ENCODE measurements at regions not wholly inside any gene's neighbourhood (a gene's known extent, or its start where the extent isn't known, plus 50 kb on each side); places are given as distances from the start of the nearest gene placed in this dataset.

DNA sequence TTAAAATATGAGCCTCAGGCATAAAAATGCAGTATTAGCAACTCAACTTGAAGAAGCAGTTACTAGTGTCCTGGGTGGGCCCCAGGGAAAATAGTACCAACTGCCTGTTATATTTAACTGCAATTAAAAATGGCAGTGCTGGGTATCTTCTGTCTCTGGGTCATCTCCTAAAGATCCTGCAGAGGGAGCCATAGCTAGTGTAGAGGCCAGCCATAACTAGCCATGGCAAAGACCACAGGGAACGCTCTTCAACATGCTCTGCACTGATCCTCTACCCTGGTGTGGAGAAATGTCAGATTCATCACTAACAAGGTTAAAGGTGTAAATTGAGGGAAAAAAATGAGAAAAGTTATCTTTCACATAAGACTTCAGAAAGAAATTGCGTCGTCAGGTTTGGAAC is 181.3 kb downstream of the SNRPN start:
- H4K91ac ChIP-seq (ENCODE audit: low read depth, low read length, poor library complexity) = no peak overlapping the region
- H2BK15ac ChIP-seq (ENCODE audit: low read length) = no peak overlapping the region
- no peak overlapping the region for H2BK120ac ChIP-seq (ENCODE audit: low read depth, low read length)
- no peak overlapping the region for H3K18ac ChIP-seq (ENCODE audit: low read length)
- H2BK12ac ChIP-seq (ENCODE audit: low read length) = no peak overlapping the region
- no CpG with 5 or more reads among the region's 3 CpGs for WGBS, 2 donors (ENCODE audit: extremely low coverage in 2 of 2, insufficient read length in 2 of 2, insufficient replicate concordance in 1 of 2)
- no peak overlapping the region for H3K4me2 ChIP-seq (ENCODE audit: insufficient read depth, low read length, poor library complexity, severe bottlenecking)
- H2BK5ac ChIP-seq (ENCODE audit: low read length) = no peak overlapping the region
- no peaks in the 10 kb centered on the region for H3K79me1 ChIP-seq (ENCODE audit: low read depth, low read length)
- no peaks in the 10 kb centered on the region for H3K4me1 ChIP-seq (ENCODE audit: control insufficient read depth in 2 of 2, insufficient read depth in 1 of 2, low read depth in 1 of 2, low read length in 2 of 2)
- DNase-seq (ENCODE audit: low spot score) = no peak
- no peak overlapping the region for H3K9ac ChIP-seq (ENCODE audit: low read depth, low read length, poor library complexity)
- no peak overlapping the region for H3K23ac ChIP-seq (ENCODE audit: low read depth, low read length, poor library complexity)
- no peaks in the 10 kb centered on the region for H3K9me3 ChIP-seq (replicated peaks in 1 of 2; ENCODE audit: control insufficient read depth in 2 of 2, insufficient read depth in 1 of 2, low read depth in 1 of 2, low read length in 2 of 2)
- H3K36me3 ChIP-seq (replicated peaks in 1 of 2; ENCODE audit: control insufficient read depth in 2 of 2, insufficient read depth in 2 of 2, low read length in 2 of 2) = peaks cover 0 to 5% of the 10 kb centered on the region in 2 donors
- no peaks in the 10 kb centered on the region for H3K27me3 ChIP-seq (ENCODE audit: control insufficient read depth in 3 of 3, insufficient read depth in 3 of 3, low read depth in 1 of 3, low read length in 3 of 3)
- H3K4ac ChIP-seq (ENCODE audit: low read length) = no peak overlapping the region
- no peak overlapping the region for H4K8ac ChIP-seq (ENCODE audit: low read depth, low read length)
- H2AK5ac ChIP-seq (ENCODE audit: low read depth, low read length) = no peak overlapping the region
- H3K14ac ChIP-seq (ENCODE audit: low read length) = no peak overlapping the region
- no peak overlapping the region for H3K4me3 ChIP-seq (ENCODE audit: low read length in 2 of 2)
- no peak overlapping the region for H3K27ac ChIP-seq (replicated peaks; ENCODE audit: low read length)
- no peak overlapping the region for H2AFZ ChIP-seq (ENCODE audit: low read length)

DNA sequence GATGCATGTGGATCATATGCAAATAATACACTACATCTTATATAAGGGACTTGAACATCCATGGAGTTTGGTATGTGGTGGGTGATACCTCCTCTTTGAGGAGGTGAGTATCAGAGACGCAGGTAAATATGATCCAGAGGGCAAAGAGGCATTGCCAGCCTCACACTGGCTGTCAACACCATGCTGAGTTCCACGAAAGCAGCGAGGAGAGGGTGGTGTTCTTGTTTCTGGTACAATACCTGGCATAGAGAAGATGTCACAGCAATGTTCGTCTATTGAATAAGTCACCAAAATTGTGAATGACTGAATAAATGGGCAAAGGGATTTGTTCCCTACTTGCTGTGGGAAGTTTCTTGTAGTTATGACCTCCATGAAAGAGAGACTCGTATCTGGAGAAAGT is 182.2 kb downstream of the SNRPN start:
- Histone ChIP-seq H3K79me1 (ENCODE audit: low read depth, low read length) (no peaks in the 10 kb centered on the region), H2BK5ac (ENCODE audit: low read length) (no peak overlapping the region), H3K27ac (replicated peaks; ENCODE audit: low read length) (no peak overlapping the region), H3K4me3 (ENCODE audit: low read length in 2 of 2) (no peak overlapping the region), H3K18ac (ENCODE audit: low read length) (no peak overlapping the region), H3K4ac (ENCODE audit: low read length) (no peak overlapping the region), H3K27me3 (ENCODE audit: control insufficient read depth in 3 of 3, insufficient read depth in 3 of 3, low read depth in 1 of 3, low read length in 3 of 3) (no peaks in the 10 kb centered on the region), H3K14ac (ENCODE audit: low read length) (no peak overlapping the region), H3K23ac (ENCODE audit: low read depth, low read length, poor library complexity) (no peak overlapping the region), H2BK12ac (ENCODE audit: low read length) (no peak overlapping the region), H2BK15ac (ENCODE audit: low read length) (no peak overlapping the region), H3K9me3 (replicated peaks in 1 of 2; ENCODE audit: control insufficient read depth in 2 of 2, insufficient read depth in 1 of 2, low read depth in 1 of 2, low read length in 2 of 2) (no peaks in the 10 kb centered on the region), H2AK5ac (ENCODE audit: low read depth, low read length) (no peak overlapping the region), H4K91ac (ENCODE audit: low read depth, low read length, poor library complexity) (no peak overlapping the region), H3K9ac (ENCODE audit: low read depth, low read length, poor library complexity) (no peak overlapping the region), H4K8ac (ENCODE audit: low read depth, low read length) (no peak overlapping the region), H2BK120ac (ENCODE audit: low read depth, low read length) (no peak overlapping the region), H2AFZ (ENCODE audit: low read length) (no peak overlapping the region), H3K36me3 (replicated peaks in 1 of 2; ENCODE audit: control insufficient read depth in 2 of 2, insufficient read depth in 2 of 2, low read length in 2 of 2) (peaks cover 0 to 5% of the 10 kb centered on the region in 2 donors), H3K4me2 (ENCODE audit: insufficient read depth, low read length, poor library complexity, severe bottlenecking) (no peak overlapping the region), H3K4me1 (ENCODE audit: control insufficient read depth in 2 of 2, insufficient read depth in 1 of 2, low read depth in 1 of 2, low read length in 2 of 2) (no peaks in the 10 kb centered on the region)
- no peak for DNase-seq (ENCODE audit: low spot score)
- no CpG with 5 or more reads among the region's 5 CpGs for WGBS, 2 donors (ENCODE audit: extremely low coverage in 2 of 2, insufficient read length in 2 of 2, insufficient replicate concordance in 1 of 2)

DNA sequence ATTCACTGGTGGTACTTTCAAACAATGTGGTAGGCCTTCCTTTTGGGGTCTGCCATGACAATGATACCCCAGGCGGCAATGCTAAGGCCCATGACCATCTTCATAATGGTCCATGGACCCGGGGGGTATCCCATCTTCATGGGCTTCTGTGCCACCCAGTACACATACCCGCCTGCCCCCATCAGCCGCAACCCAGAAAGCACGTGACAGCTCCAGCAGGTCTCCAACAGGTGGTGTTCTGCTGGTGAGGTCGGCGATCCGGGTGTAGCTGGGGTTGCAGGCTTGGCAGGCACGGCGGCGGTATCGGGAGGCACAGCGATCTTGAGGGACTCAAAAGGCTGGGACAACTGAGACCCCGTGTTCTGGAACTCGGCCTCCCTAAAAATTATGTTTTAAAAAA is 214.5 kb downstream of the SNRPN start:
- Histone ChIP-seq H3K79me1 (ENCODE audit: low read depth, low read length) (no peaks in the 10 kb centered on the region), H2AFZ (ENCODE audit: low read length) (no peak overlapping the region), H3K27ac (replicated peaks; ENCODE audit: low read length) (no peak overlapping the region), H3K36me3 (replicated peaks in 1 of 2; ENCODE audit: control insufficient read depth in 2 of 2, insufficient read depth in 2 of 2, low read length in 2 of 2) (no peaks in the 10 kb centered on the region), H2BK12ac (ENCODE audit: low read length) (no peak overlapping the region), H3K4me3 (ENCODE audit: low read length in 2 of 2) (no peak overlapping the region), H2BK120ac (ENCODE audit: low read depth, low read length) (no peak overlapping the region), H3K9me3 (replicated peaks in 1 of 2; ENCODE audit: control insufficient read depth in 2 of 2, insufficient read depth in 1 of 2, low read depth in 1 of 2, low read length in 2 of 2) (peaks cover 4 to 27% of the 10 kb centered on the region in 2 donors), H2AK5ac (ENCODE audit: low read depth, low read length) (no peak overlapping the region), H3K4ac (ENCODE audit: low read length) (no peak overlapping the region), H2BK15ac (ENCODE audit: low read length) (no peak overlapping the region), H3K18ac (ENCODE audit: low read length) (no peak overlapping the region), H4K91ac (ENCODE audit: low read depth, low read length, poor library complexity) (no peak overlapping the region), H3K27me3 (ENCODE audit: control insufficient read depth in 3 of 3, insufficient read depth in 3 of 3, low read depth in 1 of 3, low read length in 3 of 3) (no peaks in the 10 kb centered on the region), H3K23ac (ENCODE audit: low read depth, low read length, poor library complexity) (no peak overlapping the region), H3K14ac (ENCODE audit: low read length) (no peak overlapping the region), H3K4me2 (ENCODE audit: insufficient read depth, low read length, poor library complexity, severe bottlenecking) (no peak overlapping the region), H4K8ac (ENCODE audit: low read depth, low read length) (no peak overlapping the region), H3K9ac (ENCODE audit: low read depth, low read length, poor library complexity) (no peak overlapping the region), H3K4me1 (ENCODE audit: control insufficient read depth in 2 of 2, insufficient read depth in 1 of 2, low read depth in 1 of 2, low read length in 2 of 2) (no peaks in the 10 kb centered on the region), H2BK5ac (ENCODE audit: low read length) (no peak overlapping the region)
- DNase-seq (ENCODE audit: low spot score) = no peak
- no CpG with 5 or more reads among the region's 15 CpGs for WGBS, 2 donors (ENCODE audit: extremely low coverage in 2 of 2, insufficient read length in 2 of 2, insufficient replicate concordance in 1 of 2)

DNA sequence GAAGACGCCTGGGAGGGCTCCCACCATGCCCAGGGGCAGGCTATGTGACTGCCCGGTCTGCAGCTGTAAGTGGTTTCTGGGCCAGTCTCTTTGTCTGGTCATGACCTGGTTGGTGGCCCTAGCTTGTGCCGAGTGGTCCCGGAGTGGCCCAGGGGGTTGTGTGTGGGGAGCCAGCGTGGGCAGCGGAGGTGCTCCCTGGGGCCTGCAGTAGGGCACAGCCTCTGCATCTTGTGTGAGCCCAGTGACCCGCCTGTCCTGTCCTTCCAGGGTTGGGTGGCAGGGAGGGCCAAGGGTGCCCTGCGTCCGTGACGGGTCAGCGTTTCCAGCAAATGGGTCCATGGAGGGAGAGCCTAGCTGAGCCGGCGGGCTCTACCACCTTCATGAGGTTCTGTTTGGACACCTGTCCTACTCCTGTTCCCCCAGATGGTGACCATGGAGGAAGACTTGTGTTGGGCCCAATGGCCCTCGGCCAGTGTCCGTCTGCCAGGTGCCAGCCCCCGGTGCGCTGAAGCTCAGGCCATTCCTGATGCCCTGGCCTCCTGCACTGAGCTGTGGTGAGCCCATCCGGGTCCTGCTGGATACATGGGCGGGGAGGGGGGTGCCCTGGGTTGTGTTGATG is 215.4 kb downstream of the SNRPN start:
- Histone ChIP-seq H2BK120ac (ENCODE audit: low read depth, low read length) (no peak overlapping the region), H2AK5ac (ENCODE audit: low read depth, low read length) (no peak overlapping the region), H4K8ac (ENCODE audit: low read depth, low read length) (no peak overlapping the region), H3K36me3 (replicated peaks in 1 of 2; ENCODE audit: control insufficient read depth in 2 of 2, insufficient read depth in 2 of 2, low read length in 2 of 2) (no peaks in the 10 kb centered on the region), H3K14ac (ENCODE audit: low read length) (no peak overlapping the region), H3K4me3 (ENCODE audit: low read length in 2 of 2) (no peak overlapping the region), H3K18ac (ENCODE audit: low read length) (no peak overlapping the region), H3K9me3 (replicated peaks in 1 of 2; ENCODE audit: control insufficient read depth in 2 of 2, insufficient read depth in 1 of 2, low read depth in 1 of 2, low read length in 2 of 2) (peaks cover 8 to 31% of the 10 kb centered on the region in 2 donors), H2AFZ (ENCODE audit: low read length) (no peak overlapping the region), H2BK15ac (ENCODE audit: low read length) (no peak overlapping the region), H2BK12ac (ENCODE audit: low read length) (no peak overlapping the region), H3K9ac (ENCODE audit: low read depth, low read length, poor library complexity) (no peak overlapping the region), H3K4me1 (ENCODE audit: control insufficient read depth in 2 of 2, insufficient read depth in 1 of 2, low read depth in 1 of 2, low read length in 2 of 2) (no peaks in the 10 kb centered on the region), H3K4ac (ENCODE audit: low read length) (no peak overlapping the region), H4K91ac (ENCODE audit: low read depth, low read length, poor library complexity) (no peak overlapping the region), H3K79me1 (ENCODE audit: low read depth, low read length) (no peaks in the 10 kb centered on the region), H2BK5ac (ENCODE audit: low read length) (no peak overlapping the region), H3K23ac (ENCODE audit: low read depth, low read length, poor library complexity) (no peak overlapping the region), H3K4me2 (ENCODE audit: insufficient read depth, low read length, poor library complexity, severe bottlenecking) (no peak overlapping the region), H3K27me3 (ENCODE audit: control insufficient read depth in 3 of 3, insufficient read depth in 3 of 3, low read depth in 1 of 3, low read length in 3 of 3) (no peaks in the 10 kb centered on the region), H3K27ac (replicated peaks; ENCODE audit: low read length) (no peak overlapping the region)
- WGBS, 2 donors (ENCODE audit: extremely low coverage in 2 of 2, insufficient read length in 2 of 2, insufficient replicate concordance in 1 of 2) = no CpG with 5 or more reads among the region's 19 CpGs
- no peak for DNase-seq (ENCODE audit: low spot score)
